ENCODE measurements at regions not wholly inside any gene's neighbourhood (a gene's known extent, or its start where the extent isn't known, plus 50 kb on each side); places are given as distances from the start of the nearest gene placed in this dataset.
"Not testable (repeated sequence)": the region's sequence is repeated elsewhere in the genome, so short reads cannot be mapped to it uniquely, and the experiment has no call there.

- DNase-seq: no peak
Measured at GRCh38 chr2:238704471-238705225, 143.2 kb upstream of the TWIST2 start.

GRCh38 chr2:238706163-238706562, 141.7 kb upstream of the TWIST2 start:
- no peak for DNase-seq

- DNase-seq: no peak
Measured at GRCh38 chr2:238706673-238707072, 141.2 kb upstream of the TWIST2 start.

- DNase-seq: no peak
Measured at GRCh38 chr2:238709325-238710025, 138.4 kb upstream of the TWIST2 start.

- no peak for DNase-seq
Measured at GRCh38 chr2:238710032-238710735, 137.7 kb upstream of the TWIST2 start.

- DNase-seq: no peak
Measured at GRCh38 chr2:238710787-238711186, 137.1 kb upstream of the TWIST2 start.

- no peak for DNase-seq
Measured at GRCh38 chr2:238711346-238711745, 136.5 kb upstream of the TWIST2 start.

GRCh38 chr2:238712011-238712410, 135.9 kb upstream of the TWIST2 start:
- no peak for DNase-seq

- DNase-seq: no peak
Measured at GRCh38 chr2:238713198-238713826, 134.6 kb upstream of the TWIST2 start.

GRCh38 chr2:238714038-238714528, 133.8 kb upstream of the TWIST2 start:
- DNase-seq: no peak

GRCh38 chr2:238716171-238716570, 131.7 kb upstream of the TWIST2 start:
- no peak for DNase-seq

GRCh38 chr2:238716585-238716984, 131.3 kb upstream of the TWIST2 start:
- no peak for DNase-seq

- DNase-seq: no peak
Measured at GRCh38 chr2:238717084-238717483, 130.8 kb upstream of the TWIST2 start.

- DNase-seq: no peak
Measured at GRCh38 chr2:238719641-238720040, 128.2 kb upstream of the TWIST2 start.

- peak; percentile 36 for DNase-seq
Measured at GRCh38 chr2:238720232-238720672, 127.6 kb upstream of the TWIST2 start.

- DNase-seq: no peak
Measured at GRCh38 chr2:238722181-238722580, 125.7 kb upstream of the TWIST2 start.

- no peak for DNase-seq
Measured at GRCh38 chr2:238722883-238723282, 125.0 kb upstream of the TWIST2 start.

GRCh38 chr2:238723740-238724320, 124.1 kb upstream of the TWIST2 start:
- not testable (repeated sequence) for DNase-seq

- no peak for DNase-seq
Measured at GRCh38 chr2:238724728-238725127, 123.2 kb upstream of the TWIST2 start.

GRCh38 chr2:238725298-238725697, 122.6 kb upstream of the TWIST2 start:
- no peak for DNase-seq

- DNase-seq: no peak
Measured at GRCh38 chr2:238726670-238727584, 121.0 kb upstream of the TWIST2 start.

Measured in CD4-positive, alpha-beta T cell treated with Interleukin-17A for 4 hours (primary cell).